GM18498 (cell line): ENCODE measurements at regions not wholly inside any gene's neighbourhood (a gene's known extent, or its start where the extent isn't known, plus 50 kb on each side); places are given as distances from the start of the nearest gene placed in this dataset.
"Not testable (repeated sequence)": the region's sequence is repeated elsewhere in the genome, so short reads cannot be mapped to it uniquely, and the experiment has no call there.

ENCODE experiments used
- ATAC-seq: cut with Tn5 transposase; IDR thresholded peaks from one replicate; pipeline ENCODE4 v1.9.1; 2021; ENCODE audit warnings: mild to moderate bottlenecking, moderate library complexity; ENCODE audit not compliant: unreplicated experiment

GRCh38 chr2:13495051-13495450 lies 778.3 kb downstream of the TRIB2 start:
- peak; percentile 57 for ATAC-seq

DNA sequence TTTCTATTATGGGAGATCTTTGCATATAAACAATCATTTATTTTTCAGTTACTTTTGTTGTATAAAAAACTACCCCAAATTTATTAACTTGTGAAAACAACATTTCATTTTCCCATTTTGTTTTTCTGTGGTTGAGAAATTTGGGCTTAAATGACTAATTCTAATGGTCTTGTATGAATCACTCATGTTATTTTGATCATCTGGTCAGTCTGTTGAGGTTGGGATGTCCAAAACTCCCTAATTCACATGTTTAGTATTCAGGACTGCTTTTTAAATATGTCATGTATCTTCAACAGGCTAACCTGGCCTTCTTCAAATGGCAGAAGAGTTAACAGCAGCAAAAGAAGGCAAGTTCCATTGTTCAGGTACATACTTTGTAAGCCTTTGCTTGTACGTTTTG lies 788.1 kb downstream of the TRIB2 start:
- ATAC-seq: peak; percentile 65

DNA sequence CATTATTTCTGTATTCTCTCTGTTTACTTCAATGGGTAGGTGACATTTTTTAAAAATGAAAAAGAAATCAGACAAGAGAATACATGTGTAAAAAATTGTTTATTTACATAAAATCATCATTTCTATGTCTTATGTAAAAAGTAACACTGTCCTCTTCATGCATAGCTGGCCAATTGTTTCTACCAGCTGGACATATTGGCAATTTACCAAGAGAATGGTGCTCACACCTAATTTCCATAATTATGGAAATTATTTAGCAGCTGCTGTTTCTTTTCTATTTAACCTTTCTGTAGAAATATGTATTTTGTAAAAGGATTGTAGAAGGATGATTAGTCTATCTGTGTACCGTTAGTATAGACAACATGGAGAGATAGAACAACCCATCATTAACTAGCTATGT lies 791.9 kb downstream of the TRIB2 start:
- ATAC-seq: no peak

GRCh38 chr2:13515254-13515653 lies 798.5 kb downstream of the TRIB2 start:
- no peak for ATAC-seq

GRCh38 chr2:13522096-13522495 lies 805.4 kb downstream of the TRIB2 start:
- no peak for ATAC-seq

DNA sequence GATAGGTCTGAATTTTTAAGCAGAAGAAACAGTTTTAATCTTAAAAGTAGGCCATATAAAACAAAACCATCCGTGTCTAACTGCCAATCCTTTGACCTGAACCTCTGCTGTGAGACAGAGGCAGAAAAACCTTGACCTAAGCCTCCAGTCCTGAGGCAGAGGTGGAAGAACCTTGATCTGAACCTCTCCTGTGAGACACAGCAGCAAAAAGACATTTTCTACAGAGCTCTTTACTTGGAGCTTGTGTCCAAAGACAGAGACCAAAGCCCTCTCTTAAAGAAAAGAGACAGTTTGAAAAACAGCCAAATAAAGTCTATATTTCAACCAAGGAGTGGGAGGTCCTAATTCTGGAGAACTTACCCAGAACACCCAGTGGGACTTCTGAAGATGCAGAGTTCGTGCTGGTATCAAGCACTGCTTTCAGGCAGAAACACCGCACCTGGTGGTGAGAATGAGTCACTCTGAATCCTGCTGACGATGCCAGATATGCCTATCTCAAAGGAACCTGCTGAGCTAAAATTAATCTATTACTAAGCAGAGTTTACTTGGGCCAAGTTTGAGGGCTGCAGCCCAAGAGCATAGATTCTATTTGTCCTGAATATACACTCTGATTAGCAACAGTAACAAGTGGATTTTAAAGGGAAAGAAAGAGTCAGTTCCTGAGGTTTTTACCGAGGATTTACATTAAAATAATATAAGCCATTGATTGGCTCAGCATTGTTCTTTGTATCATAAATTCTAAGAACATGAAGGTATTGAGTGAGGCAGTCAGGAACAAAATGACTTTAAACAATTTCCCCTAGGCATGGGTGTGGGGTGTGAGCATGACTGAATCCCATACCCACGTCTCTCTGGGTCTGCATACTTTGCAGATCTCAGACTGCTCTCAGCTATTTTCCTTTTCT lies 806.4 kb downstream of the TRIB2 start:
- peak; percentile 95 for ATAC-seq

GRCh38 chr2:13524492-13524891 lies 807.8 kb downstream of the TRIB2 start:
- no peak for ATAC-seq

DNA sequence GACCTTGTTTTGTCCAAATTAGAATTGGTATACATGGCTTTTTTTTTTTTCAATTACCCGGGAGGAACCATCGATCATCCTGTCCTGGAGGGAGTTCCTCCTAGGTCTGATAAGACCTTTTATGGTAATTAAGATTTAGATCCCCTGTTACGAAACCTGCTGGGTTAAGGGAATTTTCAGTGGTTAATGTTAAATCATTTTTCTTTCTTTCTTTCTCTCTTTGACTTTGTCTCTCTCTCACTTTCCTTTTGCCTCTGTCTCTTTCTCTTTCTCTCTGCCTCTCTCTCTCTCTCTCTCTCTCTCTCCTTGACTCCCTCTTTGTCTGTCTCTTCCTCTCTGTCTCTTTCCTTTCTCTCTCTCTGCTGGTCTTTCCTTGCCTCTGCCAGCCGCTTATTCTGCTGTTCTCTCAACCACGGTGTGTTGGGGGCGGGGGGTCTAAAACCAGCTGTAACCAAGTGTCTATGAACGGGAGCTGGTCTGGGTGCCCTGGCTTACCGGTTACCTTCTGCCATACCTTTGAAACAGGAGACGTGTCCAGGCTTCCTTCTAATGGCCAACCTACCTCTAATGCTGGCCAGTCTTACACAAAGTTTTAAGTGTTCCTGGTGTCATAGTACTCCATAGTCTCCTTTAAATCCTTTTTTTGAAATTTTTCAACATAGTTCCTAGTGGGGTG lies 815.1 kb downstream of the TRIB2 start:
- peak; percentile 59 for ATAC-seq

DNA sequence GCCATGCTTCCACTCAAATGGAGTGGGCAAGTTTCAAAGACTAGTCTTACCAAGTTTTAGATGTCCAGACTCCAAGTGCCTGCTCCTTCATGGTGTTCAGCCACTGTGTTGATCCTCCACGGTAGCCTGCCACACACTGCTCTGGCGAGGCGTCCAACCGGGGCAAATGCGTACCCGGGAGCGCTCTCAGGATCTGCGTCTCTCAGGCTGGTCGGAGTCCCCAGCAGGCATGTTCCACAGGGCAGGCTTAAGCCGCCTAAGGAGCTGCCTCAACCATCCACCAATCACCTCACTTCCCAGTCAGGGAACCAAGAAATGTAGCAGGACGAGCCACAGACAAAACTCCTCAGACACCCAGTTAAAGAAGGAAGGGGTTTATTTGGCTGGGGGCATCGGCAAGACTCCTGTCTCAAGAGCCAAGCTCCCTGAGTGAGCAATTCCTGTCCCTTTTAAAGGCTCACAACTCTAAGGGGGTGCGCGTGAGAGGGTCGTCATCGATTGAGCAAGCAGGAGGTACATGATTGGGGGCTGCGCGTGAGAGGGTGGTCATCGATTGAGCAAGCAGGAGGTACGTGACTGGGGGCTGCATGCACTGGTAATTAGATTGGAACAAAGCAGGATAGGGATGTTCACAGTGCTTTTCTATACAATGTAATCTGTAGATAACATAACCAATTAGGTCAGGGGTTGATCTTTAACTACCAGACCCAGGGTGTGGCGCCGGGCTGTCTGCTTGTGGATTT lies 816.2 kb downstream of the TRIB2 start:
- ATAC-seq: not testable (repeated sequence)

- no peak for ATAC-seq
These were observed 816.8 kb downstream of the TRIB2 start for GRCh38 chr2:13533524-13533922.

DNA sequence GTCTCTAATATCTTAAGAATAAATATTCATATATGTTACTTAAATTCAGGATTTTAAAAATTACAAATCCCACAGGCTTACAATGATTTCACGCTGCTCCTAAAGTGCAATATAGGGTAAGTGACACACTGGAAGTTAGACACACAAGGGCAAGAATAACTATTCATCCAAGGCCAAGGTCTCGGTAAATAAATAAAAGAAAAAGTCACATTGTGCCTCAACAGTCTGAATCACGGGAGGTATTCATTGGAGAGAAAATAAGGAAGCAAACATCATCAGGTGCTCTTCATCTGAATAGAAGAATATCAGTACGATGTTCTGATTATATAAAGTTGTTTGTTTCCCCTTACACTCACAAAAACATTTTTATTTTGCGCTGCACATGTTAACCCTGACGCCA lies 820.2 kb downstream of the TRIB2 start:
- ATAC-seq: no peak

DNA sequence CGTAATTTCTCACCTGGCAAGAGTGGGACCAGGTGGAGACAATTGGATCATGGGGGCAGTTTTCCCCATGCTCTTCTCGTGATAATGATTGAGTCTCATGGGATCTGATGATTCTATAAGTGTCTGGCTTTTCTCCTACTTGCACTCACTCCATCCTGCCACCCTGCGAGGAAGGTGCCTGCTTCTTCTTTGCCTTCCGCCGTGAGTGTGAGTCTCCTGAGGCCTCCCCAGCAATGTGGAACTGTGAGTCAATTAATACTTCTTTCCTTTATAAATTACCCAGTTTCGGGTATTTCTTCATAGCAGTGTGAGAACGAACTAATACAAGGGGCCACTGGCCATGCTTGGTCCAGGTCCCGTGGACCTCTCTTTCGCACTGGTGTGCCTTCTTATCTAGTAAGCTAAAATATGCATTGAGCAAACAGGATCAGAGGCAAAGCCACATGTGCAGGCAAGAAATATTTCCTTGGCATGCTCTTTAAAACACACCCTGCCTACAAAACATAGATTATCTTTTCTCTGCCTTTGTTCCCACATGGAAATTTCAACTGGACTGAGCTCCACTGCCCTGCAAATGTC lies 821.1 kb downstream of the TRIB2 start:
- no peak for ATAC-seq

GRCh38 chr2:13539296-13539695 lies 822.6 kb downstream of the TRIB2 start:
- no peak for ATAC-seq

- no peak for ATAC-seq
These were observed 825.3 kb downstream of the TRIB2 start for GRCh38 chr2:13542061-13542460.

DNA sequence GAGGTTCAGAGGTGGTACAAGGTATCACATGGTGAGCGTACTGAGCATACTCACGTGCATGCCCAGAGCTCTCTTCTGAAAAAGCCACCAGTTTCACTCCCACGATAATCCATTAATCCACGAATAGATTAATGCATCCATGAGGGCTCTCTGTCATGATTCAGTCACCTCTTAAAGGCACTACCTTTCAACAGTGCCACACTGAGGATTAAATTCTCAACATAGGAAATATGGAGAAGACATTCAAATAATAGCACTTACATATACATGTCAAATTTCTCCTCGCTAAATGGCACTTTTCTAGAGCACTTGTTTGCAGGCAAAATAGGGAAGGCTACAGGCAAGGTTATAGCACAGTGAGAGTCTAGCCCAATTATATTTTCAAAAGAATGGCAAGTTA lies 825.9 kb downstream of the TRIB2 start:
- no peak for ATAC-seq

GRCh38 chr2:13543550-13543949 lies 826.8 kb downstream of the TRIB2 start:
- peak; percentile 84 for ATAC-seq

GRCh38 chr2:13545320-13545719 lies 828.6 kb downstream of the TRIB2 start:
- peak; percentile 74 for ATAC-seq

- ATAC-seq: no peak
These were observed 829.4 kb downstream of the TRIB2 start for GRCh38 chr2:13546131-13546530.

DNA sequence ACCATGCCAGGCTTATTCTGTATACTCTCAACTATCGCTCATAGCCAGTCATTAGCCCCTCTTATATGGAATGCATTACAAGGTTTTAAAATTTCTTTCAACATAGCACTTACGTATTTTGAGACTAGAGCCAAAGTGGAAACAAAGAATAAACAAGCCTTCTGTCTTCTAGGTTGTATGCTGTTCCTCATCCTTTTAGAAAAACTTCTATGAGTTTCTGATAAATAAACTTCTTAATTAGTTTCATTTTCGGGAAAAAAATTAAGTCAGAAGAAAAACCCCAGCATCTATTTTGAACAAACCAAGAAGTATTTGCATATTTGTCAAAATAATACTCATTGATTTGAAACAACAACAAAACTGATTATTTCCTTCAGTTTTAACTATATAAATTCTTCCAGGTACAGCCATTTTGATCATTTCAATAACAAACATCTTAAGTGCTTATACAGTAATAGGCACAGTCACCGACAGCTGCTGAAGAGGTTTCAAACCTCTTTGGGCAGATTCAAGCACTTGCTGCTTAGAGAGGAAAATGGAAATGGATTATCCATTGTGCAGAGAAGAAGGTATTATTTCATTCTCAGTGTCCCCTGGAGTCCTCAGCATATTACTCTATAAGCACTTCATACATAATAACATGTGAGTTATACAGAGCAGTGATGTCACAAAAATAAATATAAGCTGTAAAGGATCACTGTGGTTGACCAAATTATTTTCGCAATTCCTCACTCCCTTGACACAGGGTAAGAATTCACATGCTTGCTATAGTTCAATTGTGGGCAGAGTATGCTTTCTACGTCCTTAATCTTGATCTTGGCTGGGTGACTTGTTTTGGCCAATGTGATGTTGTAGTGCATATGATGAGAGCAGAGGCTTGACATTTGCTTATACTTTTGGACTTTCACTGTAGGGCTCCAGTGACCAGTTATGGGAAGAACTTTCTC lies 833.8 kb downstream of the TRIB2 start:
- ATAC-seq: no peak

- ATAC-seq: peak; percentile 66
These were observed 841.6 kb downstream of the TRIB2 start for GRCh38 chr2:13558368-13558767.
